Activated CD4-positive, alpha-beta T cell treated with anti-CD3 and anti-CD28 coated beads for 4 hours (primary cell): ENCODE measurements at regions not wholly inside any gene's neighbourhood (a gene's known extent, or its start where the extent isn't known, plus 50 kb on each side); places are given as distances from the start of the nearest gene placed in this dataset.
"Not testable (repeated sequence)": the region's sequence is repeated elsewhere in the genome, so short reads cannot be mapped to it uniquely, and the experiment has no call there.

Experiments
- DNase-seq, 2 donors: peaks; one replicate each; pipeline ENCODE4 v3.0.0-alpha.2; 2020

GRCh38 chr21:5975719-5976118 lies 4545.7 kb upstream of the TPTE start:
- not testable (repeated sequence) for DNase-seq

GRCh38 chr21:5997586-5997985 lies 4523.8 kb upstream of the TPTE start:
- not testable (repeated sequence) for DNase-seq

GRCh38 chr21:6015422-6016057 lies 4505.8 kb upstream of the TPTE start:
- DNase-seq, result not testable (repeated sequence)

- not testable (repeated sequence) for DNase-seq
These were observed 4500.9 kb upstream of the TPTE start for GRCh38 chr21:6020460-6020859.

GRCh38 chr21:6020953-6021716 lies 4500.2 kb upstream of the TPTE start:
- not testable (repeated sequence) for DNase-seq

- not testable (repeated sequence) for DNase-seq
These were observed 4499.6 kb upstream of the TPTE start for GRCh38 chr21:6021717-6022270.

GRCh38 chr21:6023331-6023730 lies 4498.1 kb upstream of the TPTE start:
- not testable (repeated sequence) for DNase-seq

- not testable (repeated sequence) for DNase-seq
These were observed 4496.2 kb upstream of the TPTE start for GRCh38 chr21:6025139-6025538.

- DNase-seq, result not testable (repeated sequence)
These were observed 4493.9 kb upstream of the TPTE start for GRCh38 chr21:6027497-6027896.

- DNase-seq, result not testable (repeated sequence)
These were observed 4487.2 kb upstream of the TPTE start for GRCh38 chr21:6034124-6034678.

- not testable (repeated sequence) for DNase-seq
These were observed 4486.4 kb upstream of the TPTE start for GRCh38 chr21:6034820-6035473.

GRCh38 chr21:6035474-6036155 lies 4485.8 kb upstream of the TPTE start:
- not testable (repeated sequence) for DNase-seq

- not testable (repeated sequence) for DNase-seq
These were observed 4482.2 kb upstream of the TPTE start for GRCh38 chr21:6039224-6039623.

- DNase-seq, result not testable (repeated sequence)
These were observed 4481.3 kb upstream of the TPTE start for GRCh38 chr21:6040095-6040494.

- DNase-seq, result not testable (repeated sequence)
These were observed 4477.7 kb upstream of the TPTE start for GRCh38 chr21:6043430-6044275.

GRCh38 chr21:6044695-6045094 lies 4476.7 kb upstream of the TPTE start:
- not testable (repeated sequence) for DNase-seq

- DNase-seq, result not testable (repeated sequence)
These were observed 4471.5 kb upstream of the TPTE start for GRCh38 chr21:6049930-6050329.

- DNase-seq, result not testable (repeated sequence)
These were observed 4469.3 kb upstream of the TPTE start for GRCh38 chr21:6052109-6052508.

- DNase-seq, result not testable (repeated sequence)
These were observed 4468.2 kb upstream of the TPTE start for GRCh38 chr21:6053145-6053544.

GRCh38 chr21:6058997-6059396 lies 4462.4 kb upstream of the TPTE start:
- not testable (repeated sequence) for DNase-seq

GRCh38 chr21:6060054-6060681 lies 4461.2 kb upstream of the TPTE start:
- not testable (repeated sequence) for DNase-seq
